Globus pallidus (tissue), 1 donor: ENCODE measurements at regions not wholly inside any gene's neighbourhood (a gene's known extent, or its start where the extent isn't known, plus 50 kb on each side); places are given as distances from the start of the nearest gene placed in this dataset.
A peak's percentile ranks its signal among the peaks of the same experiment; 100 is the strongest.
"Not testable (repeated sequence)": the region's sequence is repeated elsewhere in the genome, so short reads cannot be mapped to it uniquely, and the experiment has no call there.

Experiments
- DNase-seq: peaks from one replicate; pipeline ENCODE4 v3.0.0-alpha.2; 2015; ENCODE audit warnings: low spot score

DNA sequence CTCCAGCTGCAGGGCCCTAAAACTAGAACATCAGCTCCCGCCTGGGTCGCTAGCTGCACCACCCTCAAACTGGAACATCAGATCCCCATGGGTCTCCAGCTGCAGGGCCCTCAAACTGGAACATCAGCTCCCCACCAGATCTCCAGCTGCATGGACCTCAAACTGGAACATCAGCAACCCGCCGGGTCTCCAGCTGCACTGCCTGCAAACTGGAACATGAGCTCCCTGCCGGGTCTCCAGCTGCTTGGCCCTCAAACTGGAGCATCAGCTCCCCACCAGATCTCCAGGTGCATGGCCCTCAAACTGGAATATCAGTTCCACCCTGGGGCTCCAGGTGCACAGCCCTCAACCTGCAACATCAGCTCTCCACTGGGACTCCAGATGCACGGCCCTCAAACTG, 82.7 kb downstream of the TFRC start:
- DNase-seq: not testable (repeated sequence)

DNA sequence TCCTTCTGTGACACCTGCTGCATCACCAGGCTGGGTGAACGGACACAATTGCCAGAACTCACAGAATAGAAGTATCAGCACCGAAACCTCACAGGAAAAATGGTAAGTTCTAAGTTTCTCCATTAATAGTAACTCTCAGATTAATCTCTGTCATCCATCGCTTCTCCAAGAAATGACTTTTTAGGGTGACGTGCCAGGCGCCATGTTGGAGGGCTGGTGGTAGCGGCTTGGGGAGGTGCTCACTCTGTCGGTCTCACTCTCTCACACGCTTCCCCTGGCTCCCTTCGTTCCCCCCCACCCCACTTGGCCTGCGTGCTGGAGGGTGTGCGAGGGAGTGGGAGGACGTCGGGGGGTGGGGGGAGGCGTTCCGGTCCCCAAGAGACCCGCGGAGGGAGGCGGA, 85.6 kb downstream of the TFRC start:
- DNase-seq: not testable (repeated sequence)

DNA sequence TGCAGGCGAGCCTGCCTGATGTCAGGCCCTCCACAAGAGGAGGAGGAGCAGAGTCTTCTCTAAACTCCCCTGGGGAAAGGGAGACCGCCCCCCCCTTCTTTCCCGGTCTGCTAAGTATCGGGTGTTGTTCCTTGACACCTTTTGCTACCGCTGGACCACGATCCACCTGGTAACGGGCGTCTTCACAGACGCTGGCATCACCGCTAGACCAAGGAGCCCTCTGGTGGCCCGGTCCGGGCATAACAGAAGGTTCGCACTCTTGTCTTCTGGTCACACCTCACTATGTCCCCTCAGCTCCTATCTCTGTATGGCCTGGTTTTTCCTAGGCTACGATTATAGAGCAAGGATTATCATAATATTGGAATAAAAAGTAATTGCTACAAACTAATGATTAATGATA, 86.0 kb upstream of the TNK2 start:
- not testable (repeated sequence) for DNase-seq

DNA sequence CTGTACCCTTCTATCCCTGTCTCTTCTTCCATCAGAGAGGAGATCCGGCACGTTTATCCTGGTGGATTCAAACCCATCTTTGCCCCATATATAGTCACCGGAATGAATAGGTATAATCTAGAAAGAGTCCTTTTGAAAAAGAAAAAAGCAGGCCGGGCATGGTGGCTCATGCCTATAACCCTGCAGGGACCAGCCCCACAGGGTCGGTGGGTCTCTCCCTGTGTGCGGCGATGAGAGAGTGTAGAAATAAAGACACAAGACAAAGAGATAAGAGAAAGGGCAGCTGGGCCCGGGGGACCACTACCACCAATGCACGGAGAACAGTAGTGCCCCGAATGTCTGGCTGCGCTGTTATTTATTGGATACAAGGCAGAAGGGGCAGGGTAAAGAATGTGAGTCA, 85.3 kb upstream of the TNK2 start:
- not testable (repeated sequence) for DNase-seq

DNA sequence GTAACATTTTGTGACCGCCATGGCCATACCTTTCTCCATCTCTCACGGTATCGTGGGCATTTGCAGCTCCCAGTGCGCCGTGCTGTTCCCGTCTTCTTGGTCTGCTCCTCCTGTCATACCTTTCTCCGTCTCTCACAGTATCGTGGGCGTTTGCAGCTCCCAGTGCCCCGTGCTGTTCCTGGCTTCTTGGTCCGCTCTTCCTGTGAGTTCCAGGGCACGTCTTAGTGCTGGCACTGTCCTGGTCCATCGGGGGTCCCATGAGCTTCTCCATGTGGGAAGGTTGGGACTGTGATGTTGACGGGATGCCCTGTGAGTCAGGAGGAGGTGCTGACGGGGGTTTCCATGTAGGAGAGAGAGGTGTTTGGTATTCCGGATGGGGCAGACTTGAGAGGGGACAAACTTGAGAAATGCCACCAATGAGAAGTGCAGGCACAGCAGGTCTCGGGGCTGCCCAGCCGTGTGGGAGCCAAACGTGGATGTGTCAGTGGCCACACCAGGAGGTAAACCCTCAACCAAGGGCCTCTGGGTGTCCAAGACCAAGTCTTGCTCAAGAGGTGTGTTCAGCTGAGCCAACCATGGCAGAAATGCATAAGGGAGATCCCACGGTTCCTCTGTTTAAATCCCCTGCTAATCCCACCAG, 84.7 kb upstream of the TNK2 start:
- DNase-seq: not testable (repeated sequence)

DNA sequence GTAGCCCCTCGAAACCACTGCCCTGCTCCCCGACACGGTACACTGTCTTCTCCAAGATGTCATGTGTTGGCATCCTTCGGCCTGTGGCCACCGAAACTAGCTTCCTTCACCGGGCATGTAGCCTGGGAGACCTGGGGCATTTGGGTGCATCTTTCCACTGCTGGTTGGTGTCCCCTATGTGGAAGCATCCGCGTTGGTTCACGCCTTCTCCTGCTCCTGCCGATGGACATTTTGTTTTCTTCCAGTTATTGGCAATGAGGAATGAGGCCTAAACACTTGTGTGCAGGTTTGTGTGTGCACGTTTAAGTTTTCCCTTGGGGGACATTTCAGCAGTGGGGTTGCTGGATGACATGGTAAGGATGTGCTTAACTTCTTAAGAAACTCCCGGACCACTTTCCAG, 83.6 kb upstream of the TNK2 start:
- DNase-seq: not testable (repeated sequence)

DNA sequence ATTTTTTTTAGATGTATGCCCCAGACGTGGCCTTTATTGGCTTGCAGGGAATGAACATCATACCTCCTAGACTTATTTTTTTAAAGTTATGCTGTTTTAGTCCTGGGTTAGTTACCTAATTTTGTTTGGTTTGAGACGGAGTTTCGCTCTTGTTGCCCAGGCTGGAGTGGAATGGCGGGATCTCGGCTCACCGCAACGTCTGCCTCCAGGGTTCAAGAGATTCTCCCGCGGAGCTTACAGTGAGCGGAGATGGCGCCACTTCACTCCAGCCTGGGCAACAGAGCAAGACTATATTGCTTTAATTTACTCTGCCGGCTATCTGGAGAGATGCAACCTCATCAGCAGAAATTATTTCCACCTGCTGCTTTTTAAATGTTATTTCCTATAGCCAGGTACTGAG, 82.9 kb upstream of the TNK2 start:
- DNase-seq: not testable (repeated sequence)

DNA sequence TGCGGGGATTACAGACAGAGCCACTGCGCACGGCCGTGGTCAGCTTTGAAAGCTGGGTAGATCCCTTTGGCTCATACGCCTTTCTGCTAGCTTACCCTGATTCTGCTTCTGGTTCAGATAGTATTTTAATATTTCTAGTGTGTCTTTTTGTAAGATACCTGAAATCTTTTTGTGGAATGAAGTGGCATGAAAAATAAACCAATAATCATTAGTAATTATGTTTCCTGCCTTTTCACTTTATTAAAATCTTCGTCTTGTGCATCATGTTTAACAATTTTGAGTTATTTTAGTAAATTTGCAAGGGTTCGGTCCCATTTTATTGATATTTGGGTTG, 82.5 kb upstream of the TNK2 start:
- not testable (repeated sequence) for DNase-seq

DNA sequence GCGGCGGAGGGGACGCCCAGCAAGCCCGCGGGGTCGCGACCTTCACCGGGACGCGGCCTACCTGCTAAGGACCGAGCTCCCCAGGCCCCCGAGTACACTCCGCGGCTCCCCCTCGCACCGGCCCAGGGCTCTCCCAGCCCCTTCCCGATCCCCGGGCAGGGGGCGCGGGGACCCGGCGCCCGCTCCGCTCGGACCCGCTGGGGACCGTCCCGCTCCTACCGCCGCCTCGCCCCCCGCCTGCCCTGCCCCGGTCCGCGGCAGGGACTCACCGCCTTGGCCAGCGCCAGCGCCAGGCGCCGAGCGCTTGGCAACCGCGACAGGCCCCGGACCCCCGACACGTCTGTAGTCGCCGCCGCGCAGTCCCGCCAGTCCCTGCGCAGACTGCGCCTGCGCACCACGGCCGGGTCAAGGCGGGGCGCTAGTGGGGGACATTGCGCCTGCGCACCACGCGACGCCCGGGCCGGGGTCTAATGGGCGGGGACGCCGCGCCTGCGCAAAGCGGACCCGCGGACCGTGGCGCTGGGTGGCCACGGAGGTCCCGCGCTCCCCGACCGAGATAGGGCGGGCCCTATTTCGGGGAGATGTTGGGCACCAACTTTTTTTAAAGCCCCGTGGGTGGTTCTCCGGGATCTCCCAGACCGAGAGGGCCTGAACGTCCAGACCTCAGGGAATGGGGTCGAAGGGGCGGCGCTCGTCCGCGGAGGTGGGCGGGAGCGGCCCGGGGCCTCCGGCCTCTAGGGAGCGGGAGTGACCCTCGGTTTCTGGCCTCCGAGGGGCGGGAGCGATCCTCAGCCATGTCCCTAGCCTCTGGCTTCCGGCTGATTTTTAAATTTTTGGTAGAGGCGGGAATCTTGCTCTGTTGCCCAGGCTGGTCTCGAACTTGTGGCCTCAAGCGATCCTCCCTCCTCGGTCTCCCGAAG, 81.8 kb upstream of the TNK2 start:
- DNase-seq: peak; percentile 85

DNA sequence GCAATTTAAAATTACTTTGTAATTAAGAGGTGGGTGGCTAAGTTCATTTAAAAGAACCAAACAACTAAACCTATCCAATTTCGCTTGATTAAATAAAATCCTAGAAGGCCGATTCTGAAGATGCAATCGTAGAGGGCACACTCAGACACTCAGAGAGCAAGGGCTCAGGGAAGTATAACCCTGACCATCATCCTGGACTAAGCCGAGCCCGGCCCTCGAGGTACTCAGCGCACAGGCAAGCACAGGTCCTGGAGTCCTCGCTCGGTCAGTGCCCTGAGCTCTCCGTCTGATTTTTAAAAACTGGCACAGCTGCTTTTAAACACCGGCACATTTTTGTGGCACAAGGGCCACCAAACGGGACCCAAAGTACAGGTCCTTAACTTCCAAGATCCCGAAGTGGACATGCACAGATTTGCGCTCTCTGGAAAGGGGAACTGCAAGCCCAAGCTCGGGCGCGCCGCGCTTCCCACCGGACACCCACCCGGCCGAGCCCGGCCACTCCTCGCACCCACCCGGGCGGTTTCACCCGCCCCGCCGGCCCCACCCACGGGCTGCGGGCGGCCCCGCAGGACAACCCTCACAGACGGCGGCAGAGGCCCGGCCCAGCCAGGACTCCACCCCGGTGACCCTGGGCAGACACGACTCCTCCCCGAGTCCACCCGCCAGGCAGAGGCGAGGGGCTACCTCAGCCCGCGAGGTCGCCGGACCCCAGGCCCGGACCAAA, 81.0 kb upstream of the TNK2 start:
- DNase-seq: not testable (repeated sequence)

DNA sequence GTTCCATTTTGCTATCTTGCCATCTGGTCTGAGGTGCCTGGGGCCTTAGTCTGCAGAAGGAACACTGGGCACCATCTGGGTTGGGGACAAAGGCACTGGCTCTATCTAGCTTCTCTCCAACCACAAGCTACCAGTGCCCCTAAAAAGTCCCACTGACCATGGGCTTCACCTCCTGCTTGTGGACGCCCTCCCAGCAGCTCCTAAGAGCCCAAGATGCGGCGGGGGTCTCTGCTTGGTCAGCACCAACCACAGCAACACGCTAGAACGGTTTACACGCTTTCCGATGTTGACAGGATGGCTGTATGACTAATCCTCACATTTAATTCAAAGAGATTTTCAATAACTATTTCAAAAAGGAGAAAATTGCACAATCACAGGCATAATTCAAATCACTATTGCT, 80.4 kb upstream of the TNK2 start:
- not testable (repeated sequence) for DNase-seq

DNA sequence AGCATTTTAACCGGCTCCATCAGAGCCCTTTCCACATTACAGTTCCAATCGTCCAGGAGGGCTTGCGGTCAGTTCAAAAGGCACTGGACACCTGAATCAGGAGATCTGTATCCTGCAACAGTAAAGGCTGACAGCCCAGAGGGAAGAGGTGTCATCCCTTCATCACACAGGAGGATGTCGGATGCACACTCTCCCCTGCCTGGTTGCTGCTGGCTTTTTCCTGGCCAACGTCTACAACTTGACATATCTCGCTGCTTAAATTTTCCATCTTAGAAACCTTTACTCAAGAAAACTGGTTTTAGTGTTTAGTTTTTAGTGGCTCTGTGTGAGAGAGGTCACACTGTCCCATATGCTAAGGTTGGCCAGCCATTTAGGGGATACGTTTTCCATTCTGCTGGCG, 78.7 kb upstream of the TNK2 start:
- DNase-seq: not testable (repeated sequence)

DNA sequence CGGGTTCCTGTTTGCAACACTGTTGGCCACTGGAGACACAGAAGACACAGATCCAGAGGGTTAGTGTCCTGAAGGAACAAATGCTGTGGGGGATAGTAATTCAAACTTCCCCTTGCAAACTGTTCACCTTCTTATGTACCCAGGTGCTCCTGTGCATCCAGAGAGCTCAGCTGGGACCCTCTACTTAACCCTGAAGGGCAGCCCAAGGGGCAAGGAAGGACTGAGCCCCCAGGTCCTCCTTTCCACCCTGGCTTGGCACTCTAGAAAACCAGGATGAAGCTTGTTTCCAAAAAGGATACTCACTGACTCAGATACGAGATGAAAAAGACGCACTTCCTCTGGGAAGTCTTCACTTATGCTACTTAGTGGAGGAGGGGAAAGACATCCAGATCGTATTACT, 78.2 kb upstream of the TNK2 start:
- not testable (repeated sequence) for DNase-seq

DNA sequence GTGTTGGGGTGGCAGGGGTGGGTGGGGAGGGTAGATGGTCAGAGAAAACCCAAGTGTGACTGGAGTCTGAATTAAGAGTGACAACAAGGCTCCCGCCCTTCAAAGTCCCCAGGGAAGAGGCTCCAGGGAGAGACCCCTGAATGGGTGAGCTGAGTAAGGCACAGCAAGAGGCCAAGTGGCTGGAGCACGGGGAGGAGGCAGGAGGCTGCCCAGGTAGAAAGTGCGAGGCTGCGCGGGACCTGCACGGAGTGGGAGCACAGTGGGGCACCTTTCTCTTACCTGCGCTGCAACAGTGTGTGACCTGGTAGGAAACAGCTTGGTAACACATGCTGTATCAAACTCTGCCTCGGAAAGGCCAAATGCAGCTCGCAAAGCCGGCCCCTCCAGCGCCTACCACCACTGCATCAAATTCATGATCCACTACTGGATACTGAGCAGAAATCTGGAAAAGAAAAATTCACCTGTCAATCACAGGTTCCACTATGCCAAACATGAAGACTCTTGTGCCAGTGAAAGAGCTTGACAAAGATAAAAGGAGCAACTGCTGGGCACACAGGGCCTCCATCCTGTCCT, 77.1 kb upstream of the TNK2 start:
- not testable (repeated sequence) for DNase-seq

DNA sequence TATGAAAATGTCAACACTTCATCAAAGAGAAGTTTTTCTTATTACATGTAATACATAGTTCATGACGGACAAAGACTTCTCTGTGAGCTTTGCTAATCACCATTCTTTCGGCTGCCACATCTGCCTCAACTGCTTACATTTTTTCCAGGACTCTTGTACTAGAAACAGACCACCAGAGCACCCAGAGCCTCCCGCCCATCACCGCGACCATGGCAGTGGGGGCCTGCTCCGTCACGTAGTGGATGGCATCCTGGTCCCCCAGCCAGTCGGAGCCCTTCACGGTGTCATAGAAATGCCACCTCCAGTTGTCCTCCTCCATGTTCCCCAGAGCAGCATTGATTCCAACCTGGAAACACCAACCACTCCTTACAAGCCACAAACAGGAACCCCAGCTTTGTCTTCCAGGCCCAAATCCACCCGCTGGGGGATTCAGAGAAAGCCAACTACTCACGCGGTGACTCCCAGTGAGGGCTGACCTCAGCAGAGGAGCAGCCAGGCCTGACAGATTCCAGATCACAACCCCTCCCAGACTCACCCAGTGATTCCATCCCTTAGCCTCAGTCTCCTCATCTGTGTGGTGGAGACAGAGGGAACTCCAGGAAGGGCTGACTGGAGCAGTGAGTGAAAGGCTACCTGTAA, 76.2 kb upstream of the TNK2 start:
- not testable (repeated sequence) for DNase-seq

DNA sequence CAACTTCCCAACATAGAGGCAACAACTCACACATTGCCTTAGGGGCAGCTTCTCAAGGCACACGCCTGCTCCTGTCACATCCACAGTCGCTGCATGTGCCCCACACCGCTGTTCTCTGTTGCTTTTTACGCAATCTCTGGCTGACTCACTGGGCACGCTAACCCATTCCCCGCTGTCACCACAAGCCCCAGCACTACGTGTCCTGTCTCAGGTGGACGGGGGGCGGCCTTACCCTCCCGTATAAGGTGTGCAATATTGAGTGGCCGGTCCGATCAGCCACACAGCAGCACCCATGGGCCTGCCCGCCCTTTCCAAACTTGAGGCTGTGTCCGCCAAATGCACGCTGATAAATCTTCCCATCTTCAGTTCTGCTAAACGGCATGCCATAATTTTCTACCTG, 75.5 kb upstream of the TNK2 start:
- not testable (repeated sequence) for DNase-seq

DNA sequence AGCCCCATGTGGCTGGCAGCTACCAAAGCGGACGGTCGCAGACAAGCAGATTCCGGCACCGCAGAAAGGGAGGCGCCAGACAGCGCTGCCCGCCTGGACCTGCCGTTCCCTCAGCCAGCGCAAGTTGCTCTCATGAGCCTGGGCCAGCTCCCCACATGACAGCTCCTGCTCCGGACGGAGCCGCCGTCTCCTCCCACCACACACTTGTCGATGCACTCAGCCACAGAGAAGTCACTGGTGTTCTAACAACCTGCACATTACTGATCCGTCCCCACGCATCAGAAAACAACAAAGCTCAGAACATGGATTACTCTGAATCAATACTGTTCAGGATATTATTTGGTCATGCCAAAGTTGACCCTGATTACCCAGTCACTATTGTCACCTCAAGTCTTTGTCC, 74.4 kb upstream of the TNK2 start:
- DNase-seq: not testable (repeated sequence)

DNA sequence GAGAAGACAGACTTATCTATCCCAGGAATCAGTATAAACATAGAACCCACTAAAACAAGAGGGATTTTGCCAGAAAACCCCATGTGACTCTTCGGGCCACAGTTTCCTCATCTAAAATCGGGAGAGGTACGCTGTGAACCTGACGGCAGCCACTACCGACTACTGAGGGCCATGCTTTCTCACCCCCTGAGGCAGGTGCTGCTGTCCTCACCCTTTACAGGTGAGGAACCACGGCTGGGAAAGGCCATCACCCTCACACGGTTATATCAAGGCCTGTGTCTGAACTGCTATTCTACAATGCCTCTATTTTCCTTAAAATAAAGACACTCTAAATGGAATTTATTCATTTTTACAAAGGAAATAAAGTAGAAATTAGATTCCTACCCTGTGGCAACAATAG, 73.4 kb upstream of the TNK2 start:
- not testable (repeated sequence) for DNase-seq

DNA sequence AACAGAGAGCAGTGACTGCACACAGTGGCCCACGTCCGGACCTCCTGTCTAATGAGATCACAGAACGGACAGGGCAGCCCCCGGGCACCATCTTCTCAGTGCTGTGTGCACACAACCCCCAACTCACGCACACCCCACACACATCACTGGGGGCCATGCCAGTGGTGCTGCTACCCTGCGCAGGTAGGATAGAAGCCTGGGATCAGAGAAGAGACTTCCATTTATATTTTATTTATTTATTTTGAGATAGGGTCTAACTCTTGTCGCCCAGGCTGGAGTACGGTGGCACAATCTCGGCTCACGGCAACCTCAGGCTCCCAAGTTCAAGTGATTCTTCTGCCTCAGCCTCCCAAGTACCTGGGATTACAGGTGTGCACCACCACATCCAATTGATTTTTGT, 71.5 kb upstream of the TNK2 start:
- DNase-seq: not testable (repeated sequence)

DNA sequence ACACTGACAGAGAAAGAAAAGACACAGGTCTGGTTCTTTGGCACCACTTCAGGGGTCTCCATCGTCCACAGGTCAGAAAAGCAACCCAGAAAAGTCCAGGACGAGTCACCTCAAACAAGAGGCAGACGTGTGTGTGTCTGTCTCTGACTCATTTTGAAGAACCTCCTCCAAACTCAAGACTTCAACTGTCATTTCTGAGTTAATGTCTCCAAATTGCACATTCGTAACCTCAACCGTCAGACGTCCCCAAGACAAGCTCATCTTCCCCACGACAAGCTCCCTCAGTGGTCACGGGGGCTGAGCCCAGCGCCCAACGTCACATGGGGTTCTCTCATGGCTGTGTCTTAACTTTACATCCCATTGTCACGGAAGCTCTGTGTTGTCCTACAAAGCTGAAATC, 70.2 kb upstream of the TNK2 start:
- not testable (repeated sequence) for DNase-seq

DNA sequence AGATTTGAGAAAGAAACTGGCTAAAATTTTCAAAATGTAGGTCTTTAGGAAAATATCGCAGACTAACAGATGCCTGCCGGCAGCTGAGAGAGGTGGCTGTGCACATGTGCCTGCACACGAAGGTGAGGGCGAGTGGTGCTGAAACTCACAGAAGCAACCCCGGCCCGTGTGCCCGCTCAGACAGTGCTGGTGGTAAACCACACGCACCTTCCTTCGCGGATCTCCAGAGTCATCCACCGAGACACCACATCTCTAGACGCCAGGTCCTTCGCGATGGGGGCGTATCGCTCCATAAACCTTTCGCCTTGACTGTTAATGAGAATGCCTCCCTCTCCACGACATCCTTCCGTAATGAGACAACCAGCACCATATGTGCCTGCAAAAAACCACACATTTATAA, 68.5 kb upstream of the TNK2 start:
- not testable (repeated sequence) for DNase-seq

DNA sequence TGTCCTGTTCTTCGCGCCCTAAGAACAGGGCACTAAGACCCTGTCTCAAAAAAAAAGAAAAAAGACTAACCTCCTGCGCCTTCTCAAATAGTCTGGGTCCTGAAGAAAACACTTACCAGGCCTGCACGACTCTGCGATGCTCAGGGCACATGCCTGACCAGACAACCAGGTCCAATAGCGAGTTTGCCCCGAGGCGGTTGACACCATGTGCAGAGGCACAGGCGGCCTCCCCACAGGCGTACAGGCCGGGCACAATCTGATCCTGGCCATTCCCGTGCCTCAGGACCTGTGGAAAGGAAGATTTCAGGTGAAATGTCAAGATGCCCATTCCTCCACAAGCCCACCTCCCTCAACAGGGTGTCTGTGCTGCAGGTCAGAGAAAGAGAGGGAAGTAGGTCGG, 65.9 kb upstream of the TNK2 start:
- DNase-seq: not testable (repeated sequence)
